ENCODE measurements at regions not wholly inside any gene's neighbourhood (a gene's known extent, or its start where the extent isn't known, plus 50 kb on each side); places are given as distances from the start of the nearest gene placed in this dataset.
"Not testable (repeated sequence)": the region's sequence is repeated elsewhere in the genome, so short reads cannot be mapped to it uniquely, and the experiment has no call there.

GRCh38 chr12:18008642-18009041 lies 81.4 kb downstream of the RERGL start:
- no peak for DNase-seq

GRCh38 chr12:17999174-17999801 lies 90.7 kb downstream of the RERGL start:
- no peak for DNase-seq

- DNase-seq: peak in 1 of 5 experiments; percentile 19
Observed at GRCh38 chr12:17992002-17992656, 97.9 kb downstream of the RERGL start.

GRCh38 chr12:17982556-17982955 lies 107.4 kb downstream of the RERGL start:
- no peak for DNase-seq

GRCh38 chr12:17976202-17976601 lies 113.8 kb downstream of the RERGL start:
- no peak for DNase-seq

GRCh38 chr12:17975763-17976162 lies 114.2 kb downstream of the RERGL start:
- no peak for DNase-seq

- DNase-seq: no peak
Observed at GRCh38 chr12:17975239-17975638, 114.8 kb downstream of the RERGL start.

GRCh38 chr12:17971850-17972249 lies 118.1 kb downstream of the RERGL start:
- no peak for DNase-seq

- DNase-seq: no peak
Observed at GRCh38 chr12:17954788-17955187, 135.2 kb downstream of the RERGL start.

GRCh38 chr12:17950898-17951297 lies 139.1 kb downstream of the RERGL start:
- DNase-seq: no peak

GRCh38 chr12:17949558-17950141 lies 140.3 kb downstream of the RERGL start:
- no peak for DNase-seq

GRCh38 chr12:17928708-17929366 lies 161.2 kb downstream of the RERGL start:
- DNase-seq: no peak

- DNase-seq: no peak
Observed at GRCh38 chr12:17918013-17918412, 172.0 kb downstream of the RERGL start.

GRCh38 chr12:17884581-17884980 lies 205.4 kb downstream of the RERGL start:
- no peak for DNase-seq

- DNase-seq: no peak
Observed at GRCh38 chr12:17878714-17879113, 211.3 kb downstream of the RERGL start.

- no peak for DNase-seq
Observed at GRCh38 chr12:17875230-17875629, 214.8 kb downstream of the RERGL start.

- no peak for DNase-seq
Observed at GRCh38 chr12:17866802-17867201, 223.2 kb downstream of the RERGL start.

- not testable (repeated sequence) for DNase-seq
Observed at GRCh38 chr12:17855548-17855947, 234.4 kb downstream of the RERGL start.

- no peak for DNase-seq
Observed at GRCh38 chr12:17853054-17853453, 236.9 kb downstream of the RERGL start.

- no peak for DNase-seq
Observed at GRCh38 chr12:17841496-17841895, 248.5 kb downstream of the RERGL start.

GRCh38 chr12:17829813-17830212 lies 260.2 kb downstream of the RERGL start:
- no peak for DNase-seq

- no peak for DNase-seq
Observed at GRCh38 chr12:17818931-17819330, 271.1 kb downstream of the RERGL start.

GRCh38 chr12:17810399-17810798 lies 279.6 kb downstream of the RERGL start:
- DNase-seq: no peak

GRCh38 chr12:17809206-17809605 lies 280.8 kb downstream of the RERGL start:
- no peak for DNase-seq

Measured in T-helper 2 cell (primary cell).